Left ventricle myocardium inferior (tissue), 1 donor: ENCODE measurements at regions not wholly inside any gene's neighbourhood (a gene's known extent, or its start where the extent isn't known, plus 50 kb on each side); places are given as distances from the start of the nearest gene placed in this dataset.

ENCODE experiments used
- DNase-seq: peaks from one replicate; pipeline ENCODE4 v3.0.0-alpha.2; 2020
- H3K27ac ChIP-seq: fragments of 200-600 bp; replicated peaks from 2 replicates; pipeline ENCODE4 v1.8.0; 2021
- H3K27me3 ChIP-seq: fragments of 200-600 bp; 2 replicates; pipeline ENCODE4 v1.8.0; 2021; ENCODE audit warnings: low read depth
- H3K36me3 ChIP-seq: fragments of 200-600 bp; 2 replicates; pipeline ENCODE4 v1.8.0; 2021
- H3K4me1 ChIP-seq: fragments of 200-600 bp; 2 replicates; pipeline ENCODE4 v1.8.0; 2021
- H3K4me3 ChIP-seq: fragments of 200-600 bp; 2 replicates; pipeline ENCODE4 v1.8.0; 2021; ENCODE audit warnings: mild to moderate bottlenecking, moderate library complexity
- H3K9me3 ChIP-seq: fragments of 200-600 bp; replicated peaks from 2 replicates; pipeline ENCODE4 v1.8.0; 2021
- CTCF ChIP-seq: fragments of 200-600 bp; IDR thresholded peaks from 2 replicates; pipeline ENCODE4 v1.8.0; 2021; ENCODE audit warnings: antibody characterized with exemption, mild to moderate bottlenecking, borderline replicate concordance
- intact Hi-C: fragments of 100-400 bp; cut with micrococcal nuclease; formaldehyde crosslinking; loops from one replicate; pipeline ENCODE4 v1.11.0; 2022
- donor health status: DM: no; HTN: yes; CAD: no; lungs with severe emphysema.

- no peak for TF ChIP-seq CTCF
- Histone ChIP-seq H3K9me3 (no peaks in the 10 kb centered on the region), H3K36me3 (peaks cover 46% of the 10 kb centered on the region), H3K27ac (no peak overlapping the region), H3K4me3 (no peak overlapping the region), H3K4me1 (peaks cover 38% of the 10 kb centered on the region), H3K27me3 (no peaks in the 10 kb centered on the region)
- no peak for DNase-seq
- intact Hi-C loops, result no loop called here
Measured at GRCh38 chr1:206420471-206420870, 49.8 kb upstream of the IKBKE start.
